ENCODE measurements at regions not wholly inside any gene's neighbourhood (a gene's known extent, or its start where the extent isn't known, plus 50 kb on each side); places are given as distances from the start of the nearest gene placed in this dataset.

DNA sequence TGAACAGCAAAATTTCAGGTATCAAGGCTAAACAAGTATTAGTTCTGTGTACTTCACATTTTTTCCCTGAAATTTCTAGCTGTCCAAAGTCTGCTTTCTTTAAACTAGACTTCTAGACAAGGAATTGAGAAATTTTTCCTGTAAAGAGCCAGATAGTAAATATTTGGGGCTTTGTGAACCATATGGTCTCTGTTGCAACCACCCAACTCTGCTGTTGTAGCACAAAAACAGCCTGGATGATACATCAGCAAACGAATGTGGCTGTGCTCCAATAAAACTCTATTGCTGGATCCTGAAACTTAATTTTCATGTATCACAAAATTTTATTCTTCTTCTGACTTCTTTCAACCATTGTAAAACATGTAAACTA lies 96.0 kb upstream of the SLC38A4 start:
- ATAC-seq, result peak; percentile 10
- no peak overlapping the region for H3K4me3 ChIP-seq (ENCODE audit: low read length)
- H3F3A ChIP-seq (ENCODE audit: low read length, unreplicated experiment), result no peaks in the 10 kb centered on the region
- no peak overlapping the region for H2AFZ ChIP-seq (ENCODE audit: low read length)
- peak overlapping the region; percentile 51 for H3K9ac ChIP-seq (ENCODE audit: low read length)
- no peaks in the 10 kb centered on the region for H3K36me3 ChIP-seq (ENCODE audit: low read depth, low read length)
- TF ChIP-seq EZH2phosphoT487 (IDR thresholded peaks at IDR 0.05; ENCODE audit: borderline replicate concordance, low read length) (no peak), EZH2 (IDR thresholded peaks at IDR 0.05; ENCODE audit: low read length, unreplicated experiment) (no peak), CTCF (conservative IDR thresholded peaks at IDR 0.05; ENCODE audit: low read depth, low read length) (no peak)
- no peaks in the 10 kb centered on the region for H3K27me3 ChIP-seq (ENCODE audit: low read length)
- H3K79me2 ChIP-seq (ENCODE audit: low read length), result no peaks in the 10 kb centered on the region
- peaks cover 15% of the 10 kb centered on the region for H3K4me1 ChIP-seq (ENCODE audit: insufficient read depth, low read length)
- POLR2A ChIA-PET (ENCODE audit: unreplicated experiment), result no interaction called here
- intact Hi-C loops (cut with micrococcal nuclease), result no loop called here
- no peaks in the 10 kb centered on the region for H4K20me1 ChIP-seq (ENCODE audit: low read length)
- no TSS peak for BruUV-seq (replicated peaks)
- H3K9me3 ChIP-seq (ENCODE audit: low read length), result no peaks in the 10 kb centered on the region
- H3K4me2 ChIP-seq (ENCODE audit: low read length), result peak overlapping the region; percentile 49
- H3K9me2 ChIP-seq (replicated peaks; ENCODE audit: low read length), result no peaks in the 10 kb centered on the region
- CTCF ChIA-PET, result no interaction called here
- H3K27ac ChIP-seq (ENCODE audit: low read length), result peak overlapping the region; percentile 84
- peak; percentile 17 for DNase-seq

DNA sequence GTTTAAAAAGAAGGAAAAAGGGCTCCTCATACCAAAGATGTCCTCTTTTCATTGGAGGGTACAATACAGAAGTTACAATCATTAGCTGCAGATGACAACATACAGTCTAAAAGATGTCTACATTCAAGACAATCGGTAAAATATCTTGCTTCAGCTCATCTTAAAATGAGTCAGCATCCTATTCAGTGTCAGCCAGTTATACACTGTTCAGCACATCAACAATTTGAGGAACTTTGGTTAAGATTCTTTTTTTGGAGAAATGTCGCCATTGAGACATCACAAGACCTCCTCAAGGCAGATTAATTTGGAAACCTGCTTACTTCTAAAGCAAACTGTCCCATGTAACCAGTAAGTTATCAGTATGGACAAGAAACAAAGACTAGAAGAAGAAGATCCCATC lies 100.7 kb upstream of the SLC38A4 start:
- no peaks in the 10 kb centered on the region for H3K9me3 ChIP-seq (ENCODE audit: low read length)
- H3K36me3 ChIP-seq (ENCODE audit: low read depth, low read length), result no peaks in the 10 kb centered on the region
- no peaks in the 10 kb centered on the region for H4K20me1 ChIP-seq (ENCODE audit: low read length)
- H3K9ac ChIP-seq (ENCODE audit: low read length), result no peak overlapping the region
- H3K27me3 ChIP-seq (ENCODE audit: low read length), result no peaks in the 10 kb centered on the region
- intact Hi-C loops (cut with micrococcal nuclease), result no loop called here
- H3K9me2 ChIP-seq (replicated peaks; ENCODE audit: low read length), result no peaks in the 10 kb centered on the region
- H3K4me3 ChIP-seq (ENCODE audit: low read length), result no peak overlapping the region
- CTCF ChIA-PET, result no interaction called here
- DNase-seq, result no peak
- H2AFZ ChIP-seq (ENCODE audit: low read length), result no peak overlapping the region
- no peak overlapping the region for H3K27ac ChIP-seq (ENCODE audit: low read length)
- no peak overlapping the region for H3K4me2 ChIP-seq (ENCODE audit: low read length)
- H3K4me1 ChIP-seq (ENCODE audit: insufficient read depth, low read length), result peaks cover 7% of the 10 kb centered on the region
- no peak for ATAC-seq
- POLR2A ChIA-PET (ENCODE audit: unreplicated experiment), result no interaction called here
- TF ChIP-seq EZH2 (IDR thresholded peaks at IDR 0.05; ENCODE audit: low read length, unreplicated experiment), result no peak
- TF ChIP-seq EZH2phosphoT487 (IDR thresholded peaks at IDR 0.05; ENCODE audit: borderline replicate concordance, low read length), result no peak
- no peak for TF ChIP-seq CTCF (conservative IDR thresholded peaks at IDR 0.05; ENCODE audit: low read depth, low read length)
- BruUV-seq (replicated peaks), result no TSS peak
- H3F3A ChIP-seq (ENCODE audit: low read length, unreplicated experiment), result no peaks in the 10 kb centered on the region
- no peaks in the 10 kb centered on the region for H3K79me2 ChIP-seq (ENCODE audit: low read length)

GRCh38 chr12:46930101-46930500 lies 104.3 kb upstream of the SLC38A4 start:
- BruUV-seq (replicated peaks), result no TSS peak
- no peaks in the 10 kb centered on the region for H3K79me2 ChIP-seq (ENCODE audit: low read length)
- no peaks in the 10 kb centered on the region for H3K36me3 ChIP-seq (ENCODE audit: low read depth, low read length)
- intact Hi-C loops (cut with micrococcal nuclease), result loop anchor here (10.0 kb wide), 3 partner anchors 375 to 855 kb away; no protein-coding TSS in a partner anchor
- H4K20me1 ChIP-seq (ENCODE audit: low read length), result no peaks in the 10 kb centered on the region
- no peaks in the 10 kb centered on the region for H3K9me2 ChIP-seq (replicated peaks; ENCODE audit: low read length)
- DNase-seq (no peak), ATAC-seq (no peak)
- no peak overlapping the region for H3K27ac ChIP-seq (ENCODE audit: low read length)
- no peak overlapping the region for H3K9ac ChIP-seq (ENCODE audit: low read length)
- POLR2A ChIA-PET (ENCODE audit: unreplicated experiment), result interaction anchor here (0.6 kb wide), 1 partner anchor 546 kb away, joined by 3 read pairs; no protein-coding TSS in a partner anchor
- H3K4me2 ChIP-seq (ENCODE audit: low read length), result no peak overlapping the region
- no peak overlapping the region for H3K4me3 ChIP-seq (ENCODE audit: low read length)
- H3K4me1 ChIP-seq (ENCODE audit: insufficient read depth, low read length), result no peaks in the 10 kb centered on the region
- H3K9me3 ChIP-seq (ENCODE audit: low read length), result no peaks in the 10 kb centered on the region
- CTCF ChIA-PET, result no interaction called here
- TF ChIP-seq EZH2phosphoT487 (IDR thresholded peaks at IDR 0.05; ENCODE audit: borderline replicate concordance, low read length) (no peak), CTCF (conservative IDR thresholded peaks at IDR 0.05; ENCODE audit: low read depth, low read length) (no peak), EZH2 (IDR thresholded peaks at IDR 0.05; ENCODE audit: low read length, unreplicated experiment) (no peak)
- no peaks in the 10 kb centered on the region for H3F3A ChIP-seq (ENCODE audit: low read length, unreplicated experiment)
- no peaks in the 10 kb centered on the region for H3K27me3 ChIP-seq (ENCODE audit: low read length)
- H2AFZ ChIP-seq (ENCODE audit: low read length), result no peak overlapping the region

Measured in PC-3 (cell line).